Left lung (tissue), 4 donors: ENCODE measurements at regions not wholly inside any gene's neighbourhood (a gene's known extent, or its start where the extent isn't known, plus 50 kb on each side); places are given as distances from the start of the nearest gene placed in this dataset.

Experiments
- ATAC-seq: fragments of 200-7000 bp; cut with Tn5 transposase; one replicate; pipeline ENCODE4 v1.9.1; 2020; ENCODE audit warnings: moderate library complexity
- DNase-seq, 4 donors: peaks; one replicate each; pipeline ENCODE4 v3.0.0-alpha.2; 2013 to 2020
- H3K27ac ChIP-seq, 2 donors: fragments of 200-600 bp; sonication (generic) in 1 of 2; one replicate each; pipeline versions ENCODE4 v1.5.0 to v1.8.0; 2020 to 2021
- H3K27me3 ChIP-seq, 2 donors: fragments of 200-600 bp; sonication (generic) in 1 of 2; one replicate each; pipeline versions ENCODE4 v1.5.0 to v1.8.0; 2020 to 2021
- H3K36me3 ChIP-seq, 2 donors: fragments of 200-600 bp; sonication (generic) in 1 of 2; one replicate each; pipeline versions ENCODE4 v1.5.0 to v1.8.0; 2020 to 2021
- H3K4me1 ChIP-seq, 2 donors: fragments of 200-600 bp; one replicate each; pipeline ENCODE4 v1.8.0; 2021
- H3K4me3 ChIP-seq, 2 donors: fragments of 200-600 bp; sonication (generic) in 1 of 2; one replicate each; pipeline versions ENCODE4 v1.5.0 to v1.8.0; 2020 to 2021; ENCODE audit warnings: mild to moderate bottlenecking in 1 of 2
- H3K9me3 ChIP-seq, 2 donors: fragments of 200-600 bp; sonication (generic) in 1 of 2; one replicate each; pipeline versions ENCODE4 v1.5.0 to v1.8.0; 2020 to 2021
- CTCF ChIP-seq, 2 donors: fragments of 200-600 bp; sonication (generic) in 1 of 2; IDR thresholded peaks; one replicate each; pipeline versions ENCODE4 v1.5.0 to v1.8.0; 2021; ENCODE audit warnings: antibody characterized with exemption in 2 of 2
- intact Hi-C, 2 donors: fragments of 100-400 bp; cut with DNase I; formaldehyde crosslinking; loops; one replicate each; pipeline versions ENCODE4 v1.11.2 to v1.14.2; 2022
- donor health status: DM: no; HTN: yes; CAD: no.
- donor health status: DM: no; HTN: no; CAD: no.

- no peaks in the 10 kb centered on the region for H3K4me1 ChIP-seq
- no peak for TF ChIP-seq CTCF (IDR thresholded peaks at IDR 0.05)
- H3K4me3 ChIP-seq: no peak overlapping the region
- no peaks in the 10 kb centered on the region for H3K9me3 ChIP-seq
- no peaks in the 10 kb centered on the region for H3K27me3 ChIP-seq
- H3K27ac ChIP-seq: no peak overlapping the region
- ATAC-seq (no peak), DNase-seq (peak in 2 of 4 donors; percentile 28 to 29)
- intact Hi-C loops: no loop called here
- H3K36me3 ChIP-seq: no peaks in the 10 kb centered on the region
Measured at GRCh38 chr9:25480696-25481095, 197.5 kb downstream of the TUSC1 start.

GRCh38 chr9:25472681-25473080, 205.6 kb downstream of the TUSC1 start:
- no peaks in the 10 kb centered on the region for H3K4me1 ChIP-seq
- H3K27ac ChIP-seq: no peak overlapping the region
- TF ChIP-seq CTCF (IDR thresholded peaks at IDR 0.05): no peak
- DNase-seq (peak in 1 of 4 donors; percentile 2), ATAC-seq (no peak)
- no peak overlapping the region for H3K4me3 ChIP-seq
- no peaks in the 10 kb centered on the region for H3K27me3 ChIP-seq
- no peaks in the 10 kb centered on the region for H3K36me3 ChIP-seq
- peaks cover 0 to 50% of the 10 kb centered on the region in 2 donors for H3K9me3 ChIP-seq
- intact Hi-C loops: no loop called here

GRCh38 chr9:25472085-25472607, 206.1 kb downstream of the TUSC1 start:
- DNase-seq (peak in 1 of 4 donors; percentile 13), ATAC-seq (no peak)
- Histone ChIP-seq H3K4me3 (no peak overlapping the region), H3K9me3 (peaks cover 0 to 50% of the 10 kb centered on the region in 2 donors), H3K27ac (no peak overlapping the region), H3K36me3 (no peaks in the 10 kb centered on the region), H3K4me1 (no peaks in the 10 kb centered on the region), H3K27me3 (no peaks in the 10 kb centered on the region)
- intact Hi-C loops: no loop called here
- no peak for TF ChIP-seq CTCF (IDR thresholded peaks at IDR 0.05)

- DNase-seq: no peak
- Histone ChIP-seq H3K9me3 (no peaks in the 10 kb centered on the region), H3K36me3 (no peaks in the 10 kb centered on the region), H3K27ac (no peak overlapping the region), H3K27me3 (no peaks in the 10 kb centered on the region), H3K4me3 (no peak overlapping the region), H3K4me1 (no peaks in the 10 kb centered on the region)
- no peak for TF ChIP-seq CTCF (IDR thresholded peaks at IDR 0.05)
- intact Hi-C loops: no loop called here
- no peak for ATAC-seq
Measured at GRCh38 chr9:25461416-25461815, 216.8 kb downstream of the TUSC1 start.

GRCh38 chr9:25453875-25454274, 224.4 kb downstream of the TUSC1 start:
- Histone ChIP-seq H3K27ac (no peak overlapping the region), H3K4me1 (no peaks in the 10 kb centered on the region), H3K36me3 (no peaks in the 10 kb centered on the region), H3K27me3 (no peaks in the 10 kb centered on the region), H3K9me3 (no peaks in the 10 kb centered on the region), H3K4me3 (no peak overlapping the region)
- ATAC-seq (no peak), DNase-seq (no peak)
- no peak for TF ChIP-seq CTCF (IDR thresholded peaks at IDR 0.05)
- intact Hi-C loops: no loop called here
